Neural progenitor cell (in vitro differentiated cells): ENCODE measurements at regions not wholly inside any gene's neighbourhood (a gene's known extent, or its start where the extent isn't known, plus 50 kb on each side); places are given as distances from the start of the nearest gene placed in this dataset.
A peak's percentile ranks its signal among the peaks of the same experiment; 100 is the strongest.

Experiments
- DNase-seq: peaks from one replicate; pipeline ENCODE4 v3.0.0-alpha.2; 2016; ENCODE audit warnings: low spot score
- H2AFZ ChIP-seq: fragments of 200-600 bp; sonication (generic); replicated peaks from 2 replicates; pipeline ENCODE4 v1.6.1; 2016; ENCODE audit warnings: antibody characterized with exemption
- H3F3A ChIP-seq: fragments of 200-600 bp; sonication (generic); 2 replicates; pipeline ENCODE4 v1.6.1; 2016; ENCODE audit warnings: antibody characterized with exemption, low read depth
- H3K27ac ChIP-seq: fragments of 200-600 bp; sonication (generic); 2 replicates; pipeline ENCODE4 v1.5.1; 2016; ENCODE audit warnings: mild to moderate bottlenecking
- H3K27me3 ChIP-seq: fragments of 200-600 bp; sonication (generic); 2 replicates; pipeline ENCODE4 v1.6.1; 2016; ENCODE audit warnings: mild to moderate bottlenecking, moderate library complexity
- H3K36me3 ChIP-seq: fragments of 200-600 bp; sonication (generic); 2 replicates; pipeline ENCODE4 v1.5.1; 2016
- H3K4me1 ChIP-seq: fragments of 200-600 bp; sonication (generic); 2 replicates; pipeline ENCODE4 v1.6.1; 2016; ENCODE audit warnings: mixed run types
- H3K4me2 ChIP-seq: fragments of 200-600 bp; sonication (generic); 2 replicates; pipeline ENCODE4 v1.6.1; 2016
- H3K4me3 ChIP-seq: fragments of 200-600 bp; sonication (generic); 2 replicates; pipeline ENCODE4 v1.5.1; 2016
- H3K79me2 ChIP-seq: fragments of 200-600 bp; sonication (generic); 2 replicates; pipeline ENCODE4 v1.6.1; 2016; ENCODE audit warnings: low read depth
- H3K9ac ChIP-seq: fragments of 200-600 bp; sonication (generic); 2 replicates; pipeline ENCODE4 v1.6.1; 2016
- H3K9me3 ChIP-seq: fragments of 200-600 bp; sonication (generic); 2 replicates; pipeline ENCODE4 v1.5.1; 2016; ENCODE audit warnings: low read depth
- H4K20me1 ChIP-seq: fragments of 200-600 bp; sonication (generic); 2 replicates; pipeline ENCODE4 v1.6.1; 2016; ENCODE audit warnings: low read depth
- H3K27ac Mint-ChIP-seq: 3 replicates; pipeline ENCODE4 v1.8.0; 2021; ENCODE audit warnings: mixed read lengths
- H3K27me3 Mint-ChIP-seq: 2 replicates; pipeline ENCODE4 v1.8.0; 2022; ENCODE audit warnings: low read depth, mild to moderate bottlenecking, inconsistent platforms, moderate library complexity, mixed read lengths; ENCODE audit not compliant: insufficient read depth
- H3K36me3 Mint-ChIP-seq: 3 replicates; pipeline ENCODE4 v1.8.0; 2021; ENCODE audit warnings: mixed read lengths
- H3K4me1 Mint-ChIP-seq: 3 replicates; pipeline ENCODE4 v1.8.0; 2021; ENCODE audit warnings: mixed read lengths
- H3K4me3 Mint-ChIP-seq: 3 replicates; pipeline ENCODE4 v1.8.0; 2021; ENCODE audit warnings: mild to moderate bottlenecking, moderate library complexity, mixed read lengths
- H3K9me3 Mint-ChIP-seq: 3 replicates; pipeline ENCODE4 v1.8.0; 2020; ENCODE audit warnings: mixed read lengths
- EZH2 ChIP-seq: fragments of 200-600 bp; sonication (generic); IDR thresholded peaks from 2 replicates; pipeline ENCODE4 v1.6.1; 2017; ENCODE audit warnings: antibody characterized with exemption, mild to moderate bottlenecking, moderate library complexity
- EZH2phosphoT487 ChIP-seq: fragments of 200-600 bp; sonication (generic); IDR thresholded peaks from 2 replicates; pipeline ENCODE4 v1.6.1; 2017; ENCODE audit warnings: antibody characterized with exemption
- TF ChIP-seq, protein P1 (sequence below): fragments of 200-600 bp; sonication (generic); IDR thresholded peaks from 2 replicates; pipeline ENCODE4 v1.5.1; 2017; ENCODE audit warnings: antibody characterized with exemption, mild to moderate bottlenecking

DNA sequence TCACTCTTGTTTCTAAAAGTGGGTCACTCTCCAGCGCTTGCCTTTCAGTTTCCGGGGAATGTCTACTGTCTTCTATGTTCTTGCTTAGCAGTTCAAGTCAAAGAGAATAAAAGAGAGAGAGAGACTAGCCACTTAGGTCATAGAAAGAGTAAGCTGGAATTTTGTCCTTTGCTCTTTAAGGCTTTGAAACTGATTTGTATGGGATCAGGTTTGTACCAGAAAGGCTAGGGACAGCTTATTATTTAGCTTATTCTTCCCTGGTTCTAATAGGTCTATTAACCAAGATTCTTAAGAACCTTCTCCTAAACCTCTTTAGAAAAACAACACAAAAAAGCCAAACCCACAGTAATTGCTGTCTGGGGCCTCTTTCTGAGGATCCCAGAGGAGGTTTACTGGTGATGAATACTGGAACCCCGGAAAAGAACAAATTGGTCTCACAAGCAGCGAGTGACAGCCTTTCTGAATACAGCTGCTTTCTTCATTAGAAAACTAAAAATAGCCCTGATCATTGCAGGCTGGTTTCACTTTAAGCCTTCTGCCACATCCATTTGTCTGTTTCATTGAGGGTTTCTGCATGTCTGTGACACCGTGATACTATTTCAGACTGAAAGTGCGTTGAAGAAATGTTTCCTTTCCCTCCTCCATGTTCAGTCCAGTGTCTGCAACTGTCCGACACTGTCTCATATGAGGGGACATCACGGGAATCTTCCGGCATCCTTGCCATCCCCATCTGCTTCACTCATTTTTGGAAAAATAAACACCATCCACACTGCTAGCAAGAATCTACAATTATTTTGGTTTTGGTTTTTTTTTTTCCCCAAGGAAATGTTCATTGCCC lies 75.1 kb upstream of the ATXN1 start:
- peaks cover 17% of the 10 kb centered on the region for H3F3A ChIP-seq
- H3K4me1 Mint-ChIP-seq = peaks cover 13% of the 10 kb centered on the region
- no peaks in the 10 kb centered on the region for H3K27me3 ChIP-seq
- H3K36me3 ChIP-seq = no peaks in the 10 kb centered on the region
- peak; percentile 50 for DNase-seq
- peaks cover 5% of the 10 kb centered on the region for H3K27me3 Mint-ChIP-seq
- no peak overlapping the region for H3K9ac ChIP-seq
- H3K79me2 ChIP-seq = no peaks in the 10 kb centered on the region
- TF ChIP-seq EZH2phosphoT487 = peak; percentile 63
- TF ChIP-seq, protein P1, sequence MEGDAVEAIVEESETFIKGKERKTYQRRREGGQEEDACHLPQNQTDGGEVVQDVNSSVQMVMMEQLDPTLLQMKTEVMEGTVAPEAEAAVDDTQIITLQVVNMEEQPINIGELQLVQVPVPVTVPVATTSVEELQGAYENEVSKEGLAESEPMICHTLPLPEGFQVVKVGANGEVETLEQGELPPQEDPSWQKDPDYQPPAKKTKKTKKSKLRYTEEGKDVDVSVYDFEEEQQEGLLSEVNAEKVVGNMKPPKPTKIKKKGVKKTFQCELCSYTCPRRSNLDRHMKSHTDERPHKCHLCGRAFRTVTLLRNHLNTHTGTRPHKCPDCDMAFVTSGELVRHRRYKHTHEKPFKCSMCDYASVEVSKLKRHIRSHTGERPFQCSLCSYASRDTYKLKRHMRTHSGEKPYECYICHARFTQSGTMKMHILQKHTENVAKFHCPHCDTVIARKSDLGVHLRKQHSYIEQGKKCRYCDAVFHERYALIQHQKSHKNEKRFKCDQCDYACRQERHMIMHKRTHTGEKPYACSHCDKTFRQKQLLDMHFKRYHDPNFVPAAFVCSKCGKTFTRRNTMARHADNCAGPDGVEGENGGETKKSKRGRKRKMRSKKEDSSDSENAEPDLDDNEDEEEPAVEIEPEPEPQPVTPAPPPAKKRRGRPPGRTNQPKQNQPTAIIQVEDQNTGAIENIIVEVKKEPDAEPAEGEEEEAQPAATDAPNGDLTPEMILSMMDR = no peak
- no peaks in the 10 kb centered on the region for H4K20me1 ChIP-seq
- no peak overlapping the region for H3K4me3 ChIP-seq
- H2AFZ ChIP-seq = no peak overlapping the region
- H3K9me3 Mint-ChIP-seq = no peaks in the 10 kb centered on the region
- H3K36me3 Mint-ChIP-seq = no peaks in the 10 kb centered on the region
- no peak overlapping the region for H3K4me3 Mint-ChIP-seq
- peak overlapping the region; percentile 67 for H3K27ac ChIP-seq
- H3K27ac Mint-ChIP-seq = no peak overlapping the region
- H3K4me1 ChIP-seq = peaks cover 20% of the 10 kb centered on the region
- peak overlapping the region; percentile 45 for H3K4me2 ChIP-seq
- no peaks in the 10 kb centered on the region for H3K9me3 ChIP-seq

- no peaks in the 10 kb centered on the region for H3K36me3 Mint-ChIP-seq
- no peaks in the 10 kb centered on the region for H3K36me3 ChIP-seq
- H3K9ac ChIP-seq = no peak overlapping the region
- H3K27me3 Mint-ChIP-seq = peaks cover 9% of the 10 kb centered on the region
- no peak overlapping the region for H3K4me2 ChIP-seq
- no peak overlapping the region for H3K4me3 Mint-ChIP-seq
- H4K20me1 ChIP-seq = no peaks in the 10 kb centered on the region
- H3F3A ChIP-seq = peaks cover 17% of the 10 kb centered on the region
- H3K4me1 Mint-ChIP-seq = peaks cover 7% of the 10 kb centered on the region
- no peak overlapping the region for H2AFZ ChIP-seq
- H3K27me3 ChIP-seq = no peaks in the 10 kb centered on the region
- H3K27ac ChIP-seq = no peak overlapping the region
- no peak for DNase-seq
- H3K9me3 ChIP-seq = no peaks in the 10 kb centered on the region
- TF ChIP-seq EZH2 (no peak), EZH2phosphoT487 (no peak)
- TF ChIP-seq, protein P1 = no peak
- peaks cover 14% of the 10 kb centered on the region for H3K4me1 ChIP-seq
- H3K9me3 Mint-ChIP-seq = no peaks in the 10 kb centered on the region
- H3K27ac Mint-ChIP-seq = no peak overlapping the region
- H3K79me2 ChIP-seq = no peaks in the 10 kb centered on the region
- no peak overlapping the region for H3K4me3 ChIP-seq
Measured at GRCh38 chr6:16834242-16834641, 73.0 kb upstream of the ATXN1 start.

DNA sequence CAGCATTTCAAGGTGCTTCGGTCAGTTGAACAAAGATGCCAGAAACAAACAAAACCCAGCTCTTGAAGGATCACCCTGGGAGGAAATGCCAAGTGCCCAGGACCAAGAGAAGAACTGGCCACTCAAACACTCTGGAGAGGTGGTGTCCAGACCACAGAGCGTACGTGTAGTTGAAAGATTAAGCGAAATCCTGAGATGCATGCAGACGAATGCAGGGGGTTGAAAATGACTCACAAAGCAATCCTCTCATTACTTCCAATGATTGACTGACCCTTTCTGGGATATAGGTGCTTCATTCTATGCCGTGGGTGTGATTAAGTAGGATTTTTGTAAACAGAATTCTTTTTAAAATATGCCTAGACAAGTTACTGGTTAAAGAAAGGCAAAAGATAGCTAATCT lies 71.5 kb upstream of the ATXN1 start:
- no peaks in the 10 kb centered on the region for H3K36me3 ChIP-seq
- no peaks in the 10 kb centered on the region for H3K36me3 Mint-ChIP-seq
- TF ChIP-seq, protein P1 = no peak
- TF ChIP-seq EZH2phosphoT487 = no peak
- TF ChIP-seq EZH2 = no peak
- H3K9me3 ChIP-seq = no peaks in the 10 kb centered on the region
- H3K4me2 ChIP-seq = no peak overlapping the region
- DNase-seq = no peak
- H3K79me2 ChIP-seq = no peaks in the 10 kb centered on the region
- no peaks in the 10 kb centered on the region for H4K20me1 ChIP-seq
- peaks cover 17% of the 10 kb centered on the region for H3F3A ChIP-seq
- H3K27ac ChIP-seq = no peak overlapping the region
- H3K27me3 Mint-ChIP-seq = peaks cover 7% of the 10 kb centered on the region
- H3K4me3 Mint-ChIP-seq = no peak overlapping the region
- no peak overlapping the region for H2AFZ ChIP-seq
- H3K9ac ChIP-seq = no peak overlapping the region
- H3K4me1 ChIP-seq = peaks cover 14% of the 10 kb centered on the region
- H3K9me3 Mint-ChIP-seq = no peaks in the 10 kb centered on the region
- peaks cover 7% of the 10 kb centered on the region for H3K4me1 Mint-ChIP-seq
- H3K27ac Mint-ChIP-seq = no peak overlapping the region
- H3K4me3 ChIP-seq = no peak overlapping the region
- no peaks in the 10 kb centered on the region for H3K27me3 ChIP-seq
